ENCODE measurements at regions not wholly inside any gene's neighbourhood (a gene's known extent, or its start where the extent isn't known, plus 50 kb on each side); places are given as distances from the start of the nearest gene placed in this dataset.

- Histone ChIP-seq H3K27me3 (ENCODE audit: insufficient read depth, low read depth) (no peaks in the 10 kb centered on the region), H2AFZ (ENCODE audit: low read depth) (no peak overlapping the region), H3K9ac (no peak overlapping the region), H4K20me1 (ENCODE audit: insufficient read depth) (no peaks in the 10 kb centered on the region), H3K4me3 (IDR thresholded peaks at IDR 0.05; ENCODE audit: insufficient read depth, low read depth, low read length) (no peak overlapping the region), H3K4me1 (ENCODE audit: low read depth, poor library complexity, severe bottlenecking) (no peaks in the 10 kb centered on the region), H3K79me2 (ENCODE audit: insufficient read depth, low read depth) (no peaks in the 10 kb centered on the region), H3K4me2 (no peak overlapping the region), H3K36me3 (ENCODE audit: insufficient read depth) (no peaks in the 10 kb centered on the region), H3K27ac (no peak overlapping the region)
- TF ChIP-seq CTCF (conservative IDR thresholded peaks at IDR 0.05; ENCODE audit: low read depth, low read length) = no peak
Measured at GRCh38 chr2:38203446-38203810, 127.5 kb upstream of the CYP1B1 start.

- no peak overlapping the region for H3K4me3 ChIP-seq (IDR thresholded peaks at IDR 0.05; ENCODE audit: insufficient read depth, low read depth, low read length)
- no peak overlapping the region for H3K27ac ChIP-seq
- no peaks in the 10 kb centered on the region for H3K79me2 ChIP-seq (ENCODE audit: insufficient read depth, low read depth)
- no peaks in the 10 kb centered on the region for H3K27me3 ChIP-seq (ENCODE audit: insufficient read depth, low read depth)
- no peak for TF ChIP-seq CTCF (conservative IDR thresholded peaks at IDR 0.05; ENCODE audit: low read depth, low read length)
- no peaks in the 10 kb centered on the region for H3K36me3 ChIP-seq (ENCODE audit: insufficient read depth)
- no peaks in the 10 kb centered on the region for H4K20me1 ChIP-seq (ENCODE audit: insufficient read depth)
- no peak overlapping the region for H3K9ac ChIP-seq
- H2AFZ ChIP-seq (ENCODE audit: low read depth) = no peak overlapping the region
- no peak overlapping the region for H3K4me2 ChIP-seq
- H3K4me1 ChIP-seq (ENCODE audit: low read depth, poor library complexity, severe bottlenecking) = no peaks in the 10 kb centered on the region
Measured at GRCh38 chr2:38202713-38203445, 126.9 kb upstream of the CYP1B1 start.

GRCh38 chr2:38201784-38202183 lies 125.8 kb upstream of the CYP1B1 start:
- no peaks in the 10 kb centered on the region for H3K36me3 ChIP-seq (ENCODE audit: insufficient read depth)
- no peak for TF ChIP-seq CTCF (conservative IDR thresholded peaks at IDR 0.05; ENCODE audit: low read depth, low read length)
- H3K4me3 ChIP-seq (IDR thresholded peaks at IDR 0.05; ENCODE audit: insufficient read depth, low read depth, low read length) = no peak overlapping the region
- no peak overlapping the region for H3K9ac ChIP-seq
- no peaks in the 10 kb centered on the region for H4K20me1 ChIP-seq (ENCODE audit: insufficient read depth)
- no peaks in the 10 kb centered on the region for H3K4me1 ChIP-seq (ENCODE audit: low read depth, poor library complexity, severe bottlenecking)
- H3K27ac ChIP-seq = no peak overlapping the region
- H3K79me2 ChIP-seq (ENCODE audit: insufficient read depth, low read depth) = no peaks in the 10 kb centered on the region
- H3K27me3 ChIP-seq (ENCODE audit: insufficient read depth, low read depth) = no peaks in the 10 kb centered on the region
- H3K4me2 ChIP-seq = no peak overlapping the region
- H2AFZ ChIP-seq (ENCODE audit: low read depth) = no peak overlapping the region

GRCh38 chr2:38200598-38200997 lies 124.6 kb upstream of the CYP1B1 start:
- no peaks in the 10 kb centered on the region for H3K79me2 ChIP-seq (ENCODE audit: insufficient read depth, low read depth)
- no peaks in the 10 kb centered on the region for H4K20me1 ChIP-seq (ENCODE audit: insufficient read depth)
- no peak overlapping the region for H2AFZ ChIP-seq (ENCODE audit: low read depth)
- H3K4me1 ChIP-seq (ENCODE audit: low read depth, poor library complexity, severe bottlenecking) = no peaks in the 10 kb centered on the region
- no peak overlapping the region for H3K4me2 ChIP-seq
- H3K36me3 ChIP-seq (ENCODE audit: insufficient read depth) = no peaks in the 10 kb centered on the region
- no peak for TF ChIP-seq CTCF (conservative IDR thresholded peaks at IDR 0.05; ENCODE audit: low read depth, low read length)
- no peak overlapping the region for H3K4me3 ChIP-seq (IDR thresholded peaks at IDR 0.05; ENCODE audit: insufficient read depth, low read depth, low read length)
- no peak overlapping the region for H3K27ac ChIP-seq
- no peak overlapping the region for H3K9ac ChIP-seq
- no peaks in the 10 kb centered on the region for H3K27me3 ChIP-seq (ENCODE audit: insufficient read depth, low read depth)
